CD4-positive, alpha-beta T cell (primary cell): ENCODE measurements at regions not wholly inside any gene's neighbourhood (a gene's known extent, or its start where the extent isn't known, plus 50 kb on each side); places are given as distances from the start of the nearest gene placed in this dataset.

Experiments
- ATAC-seq: fragments of 200-7000 bp; cut with Tn5 transposase; one replicate; pipeline ENCODE4 v1.10.0; 2022; ENCODE audit warnings: mild to moderate bottlenecking; ENCODE audit not compliant: poor library complexity
- CTCF ChIA-PET: fragments of 350-600 bp; sonication (Branson Sonifier 250); formaldehyde crosslinking; loops from one replicate; lab custom pipeline; 2021; ENCODE audit warnings: antibody characterized with exemption, inconsistent platforms; lab: Charles Lee
- POLR2A ChIA-PET: fragments of 350-600 bp; sonication (Branson Sonifier 250); formaldehyde crosslinking; loops from one replicate; lab custom pipeline; 2021; ENCODE audit warnings: antibody characterized with exemption, inconsistent platforms; lab: Charles Lee
- DNase-seq, 14 experiments: peaks; one replicate each; pipeline ENCODE4 v3.0.0-alpha.2; 2013 to 2020; ENCODE audit warnings: mixed read lengths in 2 of 14
- H3K27ac ChIP-seq, 2 donors: one replicate each; pipeline versions ENCODE4 v1.5.1 to v1.7.0; 2013; ENCODE audit warnings: low read length in 2 of 2, low read depth in 1 of 2, mild to moderate bottlenecking in 1 of 2
- H3K27me3 ChIP-seq, 2 experiments: 1 replicate in 1 of 2; 2 replicates in 1 of 2; pipeline versions ENCODE4 v1.6.1 to v1.7.0; 2013; ENCODE audit warnings: low read length in 2 of 2, control low read depth in 1 of 2, mild to moderate bottlenecking in 1 of 2, moderate library complexity in 1 of 2; ENCODE audit not compliant: insufficient read depth in 2 of 2, control insufficient read depth in 1 of 2
- H3K36me3 ChIP-seq: one replicate; pipeline ENCODE4 v1.6.1; 2013; ENCODE audit warnings: low read length, control low read depth; ENCODE audit not compliant: insufficient read depth
- H3K4me1 ChIP-seq: one replicate; pipeline ENCODE4 v1.6.1; 2013; ENCODE audit warnings: low read length, control low read depth; ENCODE audit not compliant: insufficient read depth
- H3K4me3 ChIP-seq: one replicate; pipeline ENCODE4 v1.5.1; 2013; ENCODE audit warnings: mild to moderate bottlenecking, low read length, moderate library complexity
- H3K9me3 ChIP-seq, 2 experiments: 1 replicate in 1 of 2; 2 replicates in 1 of 2; pipeline versions ENCODE4 v1.6.1 to v1.7.0; 2013; ENCODE audit warnings: low read length in 2 of 2, mild to moderate bottlenecking in 2 of 2, control low read depth in 1 of 2, moderate library complexity in 1 of 2; ENCODE audit not compliant: control insufficient read depth in 1 of 2, insufficient read depth in 1 of 2
- H3K27ac Mint-ChIP-seq: one replicate; pipeline ENCODE4 v1.8.0; 2020; ENCODE audit warnings: mixed read lengths
- H3K27me3 Mint-ChIP-seq: one replicate; pipeline ENCODE4 v1.8.0; 2021; ENCODE audit warnings: mixed read lengths
- H3K36me3 Mint-ChIP-seq: one replicate; pipeline ENCODE4 v1.8.0; 2021; ENCODE audit warnings: low read depth, mixed read lengths
- H3K4me1 Mint-ChIP-seq: one replicate; pipeline ENCODE4 v1.8.0; 2021; ENCODE audit warnings: low read depth, mixed read lengths
- H3K4me3 Mint-ChIP-seq: one replicate; pipeline ENCODE4 v1.8.0; 2020; ENCODE audit warnings: mild to moderate bottlenecking, mixed read lengths
- H3K9me3 Mint-ChIP-seq: one replicate; pipeline ENCODE4 v1.8.0; 2020; ENCODE audit warnings: mixed read lengths
- CTCF ChIP-seq: fragments of 200-600 bp; IDR thresholded peaks from one replicate; pipeline ENCODE4 v1.8.0; 2022; ENCODE audit warnings: antibody characterized with exemption, mild to moderate bottlenecking
- intact Hi-C, 2 experiments: fragments of 100-400 bp; cut with DNase I in 1 of 2; cut with micrococcal nuclease in 1 of 2; formaldehyde crosslinking; loops; one replicate each; pipeline versions ENCODE4 v1.15.1 to v1.9.0; 2023 to 2025; cut with DNase I, micrococcal nuclease

GRCh38 chr20:20793591-20793990 is 81.1 kb upstream of the RALGAPA2 start:
- intact Hi-C loops: no loop called here
- no peak overlapping the region for H3K27ac Mint-ChIP-seq
- DNase-seq (no peak), ATAC-seq (no peak)
- H3K27me3 Mint-ChIP-seq: peaks cover 9% of the 10 kb centered on the region
- H3K4me3 Mint-ChIP-seq: no peak overlapping the region
- Histone ChIP-seq H3K27ac (no peak overlapping the region), H3K4me3 (no peak overlapping the region), H3K4me1 (no peaks in the 10 kb centered on the region), H3K9me3 (no peaks in the 10 kb centered on the region), H3K27me3 (peaks cover 0 to 2% of the 10 kb centered on the region in 2 experiments), H3K36me3 (no peaks in the 10 kb centered on the region)
- no peaks in the 10 kb centered on the region for H3K9me3 Mint-ChIP-seq
- no peak for TF ChIP-seq CTCF
- H3K36me3 Mint-ChIP-seq: no peaks in the 10 kb centered on the region
- POLR2A ChIA-PET: no interaction called here
- CTCF ChIA-PET: interaction anchor here (1.2 kb wide), 1 partner anchor 8 kb away, joined by 3 read pairs; no protein-coding TSS in a partner anchor
- H3K4me1 Mint-ChIP-seq: no peaks in the 10 kb centered on the region

GRCh38 chr20:20791664-20792568 is 79.5 kb upstream of the RALGAPA2 start:
- Histone ChIP-seq H3K27ac (no peak overlapping the region), H3K9me3 (no peaks in the 10 kb centered on the region), H3K4me3 (no peak overlapping the region), H3K4me1 (no peaks in the 10 kb centered on the region), H3K27me3 (peaks cover 0 to 2% of the 10 kb centered on the region in 2 experiments), H3K36me3 (no peaks in the 10 kb centered on the region)
- TF ChIP-seq CTCF: no peak
- ChIA-PET POLR2A (no interaction called here), CTCF (no interaction called here)
- no peaks in the 10 kb centered on the region for H3K4me1 Mint-ChIP-seq
- no peak overlapping the region for H3K27ac Mint-ChIP-seq
- H3K9me3 Mint-ChIP-seq: peaks cover 3% of the 10 kb centered on the region
- intact Hi-C loops: no loop called here
- H3K27me3 Mint-ChIP-seq: peaks cover 9% of the 10 kb centered on the region
- ATAC-seq: no peak
- DNase-seq: no peak
- no peak overlapping the region for H3K4me3 Mint-ChIP-seq
- no peaks in the 10 kb centered on the region for H3K36me3 Mint-ChIP-seq

GRCh38 chr20:20788308-20788707 is 75.9 kb upstream of the RALGAPA2 start:
- no peak for ATAC-seq
- no peak for TF ChIP-seq CTCF
- H3K4me1 ChIP-seq: no peaks in the 10 kb centered on the region
- POLR2A ChIA-PET: no interaction called here
- intact Hi-C loops: no loop called here
- no peaks in the 10 kb centered on the region for H3K36me3 ChIP-seq
- peaks cover 0 to 4% of the 10 kb centered on the region in 2 experiments for H3K9me3 ChIP-seq
- peaks cover 5% of the 10 kb centered on the region for H3K9me3 Mint-ChIP-seq
- peaks cover 0 to 4% of the 10 kb centered on the region in 2 experiments for H3K27me3 ChIP-seq
- H3K27me3 Mint-ChIP-seq: peaks cover 3% of the 10 kb centered on the region
- no peak for DNase-seq
- no peak overlapping the region for H3K27ac ChIP-seq
- no peak overlapping the region for H3K27ac Mint-ChIP-seq
- no peak overlapping the region for H3K4me3 Mint-ChIP-seq
- H3K4me3 ChIP-seq: no peak overlapping the region
- CTCF ChIA-PET: no interaction called here
- H3K4me1 Mint-ChIP-seq: no peaks in the 10 kb centered on the region
- H3K36me3 Mint-ChIP-seq: no peaks in the 10 kb centered on the region
